NK-92 (cell line): ENCODE measurements at regions not wholly inside any gene's neighbourhood (a gene's known extent, or its start where the extent isn't known, plus 50 kb on each side); places are given as distances from the start of the nearest gene placed in this dataset.
"Not testable (repeated sequence)": the region's sequence is repeated elsewhere in the genome, so short reads cannot be mapped to it uniquely, and the experiment has no call there.

ENCODE experiments used
- DNase-seq: peaks from one replicate; lab custom pipeline; 2025; ENCODE audit not compliant: unreplicated experiment; lab: John Stamatoyannopoulos, UW

DNA sequence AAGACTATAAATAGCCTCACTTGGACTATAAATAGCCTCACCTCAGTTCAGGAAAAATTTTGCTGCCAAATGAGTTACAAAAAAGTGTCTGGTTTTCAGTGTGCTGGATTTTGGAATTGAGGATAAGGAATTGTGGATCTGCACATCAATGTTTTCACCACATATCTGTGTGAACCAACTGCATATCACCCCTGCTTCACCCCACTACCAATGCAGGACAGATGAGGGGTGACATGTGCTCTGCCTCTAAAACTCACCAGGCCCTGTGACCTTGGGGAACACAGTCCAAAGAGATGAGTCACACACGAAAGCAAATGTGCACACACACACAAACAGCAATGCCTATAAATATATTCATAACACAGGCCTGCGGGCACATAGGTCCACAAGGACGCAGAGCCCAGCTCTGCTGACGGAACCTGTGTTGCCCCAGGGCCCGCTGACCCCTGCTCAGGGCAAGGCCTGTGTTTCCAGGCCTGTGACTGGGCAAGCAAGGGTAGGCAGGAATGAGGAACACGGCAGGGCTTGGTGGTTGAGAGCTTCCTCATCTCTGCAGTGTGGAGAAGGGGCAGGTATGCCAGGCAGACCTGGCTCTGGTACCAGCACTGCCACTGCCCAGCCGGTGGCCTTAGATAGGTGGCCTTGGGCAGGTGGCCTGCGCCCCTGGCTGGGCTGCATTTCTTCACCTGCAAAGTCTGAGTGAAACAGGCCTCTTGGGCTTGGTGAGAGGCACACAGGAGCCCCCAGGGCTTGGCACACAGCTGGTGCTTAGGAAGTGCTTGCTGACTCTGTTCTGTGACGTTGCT is 82.4 kb downstream of the ARL6IP4 start:
- no peak for DNase-seq

DNA sequence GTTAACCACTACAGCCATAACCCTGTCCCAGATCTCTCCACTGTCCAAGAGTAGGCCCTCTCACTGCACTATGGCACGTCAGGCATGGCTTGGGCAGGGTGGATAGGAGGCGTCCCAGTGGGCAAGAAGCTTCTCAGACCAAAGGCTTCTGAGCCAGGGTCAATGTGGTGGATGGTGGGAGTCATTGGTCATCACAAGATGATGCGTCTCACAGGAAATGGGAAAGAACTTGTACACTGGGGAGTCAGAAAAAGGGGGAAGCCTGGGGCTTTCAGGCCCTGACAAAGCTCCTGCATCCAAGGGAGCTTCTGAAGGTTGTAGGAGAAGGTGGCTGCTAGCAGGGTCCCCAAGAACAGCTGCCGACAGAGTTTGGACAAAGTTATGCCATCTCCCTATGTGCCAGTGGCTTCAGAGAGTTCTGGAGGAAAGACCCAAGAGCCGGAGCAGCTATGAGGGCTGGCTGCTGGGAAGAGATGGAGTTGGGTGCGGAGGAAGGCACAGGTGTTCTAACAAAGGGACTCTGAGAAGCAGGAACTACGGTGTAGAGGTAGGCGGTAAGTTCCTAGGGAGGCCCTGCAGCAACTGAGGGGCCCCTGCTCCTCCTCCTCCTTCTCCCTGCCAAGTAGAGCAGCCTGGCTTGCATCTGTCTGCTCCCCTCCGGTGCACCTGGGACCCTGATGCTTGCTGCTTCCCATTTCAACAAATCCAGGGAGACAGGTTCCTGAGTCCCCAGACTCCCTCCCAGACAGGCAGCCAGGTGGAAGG is 81.1 kb downstream of the ARL6IP4 start:
- DNase-seq = no peak

DNA sequence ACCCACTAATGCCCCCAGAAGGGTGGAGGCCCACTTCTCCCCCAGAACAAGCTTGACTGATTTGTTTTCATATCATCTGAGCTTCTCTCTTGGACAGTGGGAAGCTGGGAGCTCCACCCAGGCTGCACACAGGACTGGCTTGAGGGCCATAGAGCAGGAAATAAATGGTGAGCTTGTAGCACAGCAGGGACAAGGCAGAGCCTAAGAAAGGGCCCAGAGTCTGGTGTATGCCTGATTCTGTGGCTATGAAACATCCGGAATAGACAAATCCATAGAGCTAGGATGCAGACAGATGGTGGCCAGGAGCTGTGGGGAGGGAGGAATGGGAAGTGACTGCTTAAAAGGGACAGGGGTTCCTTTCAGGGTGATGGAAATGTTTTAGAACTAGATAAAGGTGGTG is 79.0 kb downstream of the ARL6IP4 start:
- DNase-seq = no peak

DNA sequence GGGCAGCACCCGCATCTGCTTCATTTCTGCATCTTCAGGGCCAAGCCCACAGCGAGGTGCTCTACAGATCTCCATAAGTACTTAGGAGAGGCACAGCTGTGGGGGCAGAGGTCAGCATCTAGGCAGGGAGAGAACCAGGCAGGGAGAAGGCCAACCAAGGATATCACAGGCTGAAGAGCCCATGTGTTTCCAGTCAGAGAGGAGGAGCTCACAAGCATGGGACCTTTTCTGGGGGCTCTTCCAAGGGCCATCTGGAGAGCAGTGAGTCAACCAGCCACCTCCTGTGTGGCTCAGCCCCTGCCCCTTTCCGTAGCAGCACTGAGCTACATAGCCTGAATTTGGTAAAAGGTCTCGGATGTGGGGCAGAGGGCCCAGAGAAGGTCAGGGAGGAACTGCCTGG is 78.5 kb downstream of the ARL6IP4 start:
- no peak for DNase-seq

DNA sequence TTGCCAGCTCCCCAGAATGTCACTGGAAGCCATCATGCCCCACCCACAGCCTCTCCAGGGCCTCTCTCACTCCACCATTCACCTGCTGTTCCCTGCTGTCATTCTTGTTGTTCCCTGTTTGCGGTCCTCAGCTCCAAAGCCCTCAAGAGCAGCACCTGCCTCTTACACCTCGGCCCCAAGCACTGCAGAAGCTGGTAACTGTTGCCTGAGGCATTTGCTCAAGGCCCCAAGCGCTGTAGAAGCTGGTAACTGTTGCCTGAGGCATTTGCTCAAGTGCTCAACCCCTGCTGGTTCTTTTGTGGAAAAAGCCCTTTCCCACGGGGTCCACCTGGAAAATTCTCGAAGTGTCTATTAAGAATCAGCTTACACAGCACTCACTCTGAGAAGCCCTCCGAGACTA is 78.0 kb downstream of the ARL6IP4 start:
- DNase-seq = no peak

DNA sequence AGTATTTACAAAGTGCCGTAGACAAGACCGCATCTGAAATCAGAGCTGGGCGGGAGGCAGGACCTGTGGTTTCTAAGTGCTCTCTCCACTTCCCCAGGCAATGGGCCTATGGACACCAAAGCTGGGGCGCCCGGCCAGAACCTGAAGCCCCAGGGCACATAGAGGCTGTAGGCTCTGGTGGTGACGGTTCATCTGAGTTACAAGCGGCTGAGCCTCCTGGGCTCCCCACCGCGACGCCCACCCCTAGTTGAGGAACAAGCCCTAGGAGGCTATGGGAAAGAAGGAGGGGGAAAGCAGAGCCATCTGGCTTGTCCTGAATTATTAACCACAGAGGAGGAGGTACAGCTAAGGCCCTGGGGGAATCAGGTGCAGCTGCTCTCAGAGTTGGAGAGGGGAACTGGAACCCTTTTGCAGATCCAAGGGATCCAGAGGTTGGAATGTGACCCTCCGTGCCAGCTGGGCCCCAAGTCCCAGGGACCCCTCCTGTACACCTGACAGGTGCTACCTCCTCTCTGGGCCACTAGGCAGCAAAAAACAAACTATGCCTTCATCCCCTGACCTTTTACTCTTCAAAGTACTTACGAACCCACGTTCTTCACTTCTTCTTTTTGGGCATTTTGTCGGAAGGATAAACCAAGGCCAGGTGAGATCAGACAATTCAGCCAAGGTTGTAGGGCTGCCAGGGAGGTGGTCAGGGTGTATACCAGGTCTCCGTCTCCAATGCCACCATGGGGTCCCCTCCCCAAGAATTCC is 77.2 kb downstream of the ARL6IP4 start:
- no peak for DNase-seq

DNA sequence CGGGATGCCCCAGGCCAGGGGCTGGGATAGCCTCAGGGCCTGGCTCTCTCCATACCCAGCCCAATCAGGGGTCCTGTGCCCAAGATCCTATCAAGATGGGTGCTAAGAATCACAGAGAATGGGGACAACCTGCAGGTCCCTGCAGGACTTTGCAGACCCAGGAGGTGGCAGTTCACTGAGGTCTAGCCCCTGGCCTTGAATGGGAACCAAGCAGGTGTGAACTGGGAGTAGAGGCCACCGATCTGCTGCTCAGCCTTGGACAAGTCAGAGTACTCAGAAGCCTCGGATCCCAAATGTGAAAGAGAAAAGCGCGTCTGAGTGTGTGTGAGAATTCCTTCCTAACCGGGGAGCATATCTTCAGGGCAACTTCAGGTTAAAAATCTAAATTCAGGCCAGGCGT is 76.2 kb downstream of the ARL6IP4 start:
- DNase-seq = no peak

DNA sequence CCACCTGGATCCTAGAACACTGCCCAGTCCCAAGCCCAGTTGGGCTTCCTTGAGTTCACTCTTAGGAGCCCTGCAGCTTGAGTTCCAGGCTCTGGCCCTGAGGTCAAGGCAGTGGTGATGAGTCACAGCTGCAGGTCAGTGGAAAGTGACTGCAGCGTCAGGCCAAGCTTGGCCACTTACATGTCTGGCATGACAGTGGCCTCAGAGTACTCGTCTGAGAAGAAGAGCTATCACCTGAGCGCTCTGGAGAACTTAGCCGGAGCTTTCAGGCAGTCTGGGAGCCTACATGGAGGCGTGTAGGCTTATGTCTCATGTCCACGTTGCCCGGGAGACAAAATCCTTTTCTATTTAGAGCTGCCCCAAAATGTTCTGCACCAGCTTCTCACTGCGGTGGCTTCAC is 75.6 kb downstream of the ARL6IP4 start:
- DNase-seq = no peak

DNA sequence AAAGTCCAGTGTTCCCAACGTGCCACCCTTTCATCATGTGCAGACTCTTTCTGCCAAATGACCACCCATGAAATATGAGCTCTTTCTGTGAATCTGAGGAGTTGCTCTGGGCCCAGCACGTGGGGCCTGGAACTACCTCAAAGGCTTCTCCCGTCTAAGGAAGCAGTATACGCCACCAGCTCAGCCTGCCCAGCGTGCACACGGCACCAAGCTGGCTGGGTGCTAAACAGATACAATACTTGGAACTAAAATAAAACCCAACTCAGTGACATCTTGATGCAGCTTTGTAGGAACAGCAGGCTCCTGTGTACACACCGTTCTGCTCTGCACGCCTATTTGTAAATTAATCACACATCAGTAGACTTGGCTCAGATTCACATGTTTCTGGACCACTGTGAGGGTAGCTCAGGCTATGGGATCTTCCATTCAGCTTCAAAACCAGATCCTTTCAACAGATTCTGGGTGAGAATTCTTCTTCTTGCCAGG is 74.8 kb downstream of the ARL6IP4 start:
- no peak for DNase-seq

DNA sequence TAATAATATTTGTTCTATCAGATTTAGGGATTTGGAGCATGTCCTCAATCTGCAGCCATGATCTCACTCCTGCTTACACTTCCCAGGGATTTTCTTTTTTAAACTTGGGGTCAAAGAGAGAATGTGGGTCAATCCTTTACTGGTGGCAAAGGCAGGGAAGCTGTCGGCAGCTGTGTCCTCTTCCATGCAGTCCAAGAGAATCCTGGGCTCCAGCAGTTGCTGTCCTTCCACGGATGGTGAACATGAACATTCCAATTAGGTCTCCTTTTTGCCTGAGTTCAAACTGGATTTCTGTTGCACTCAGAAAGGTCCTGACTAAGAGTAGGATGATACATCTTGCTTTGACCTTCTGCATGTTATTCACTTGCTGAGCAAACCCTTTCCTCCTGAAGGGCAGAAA is 73.9 kb downstream of the ARL6IP4 start:
- no peak for DNase-seq

DNA sequence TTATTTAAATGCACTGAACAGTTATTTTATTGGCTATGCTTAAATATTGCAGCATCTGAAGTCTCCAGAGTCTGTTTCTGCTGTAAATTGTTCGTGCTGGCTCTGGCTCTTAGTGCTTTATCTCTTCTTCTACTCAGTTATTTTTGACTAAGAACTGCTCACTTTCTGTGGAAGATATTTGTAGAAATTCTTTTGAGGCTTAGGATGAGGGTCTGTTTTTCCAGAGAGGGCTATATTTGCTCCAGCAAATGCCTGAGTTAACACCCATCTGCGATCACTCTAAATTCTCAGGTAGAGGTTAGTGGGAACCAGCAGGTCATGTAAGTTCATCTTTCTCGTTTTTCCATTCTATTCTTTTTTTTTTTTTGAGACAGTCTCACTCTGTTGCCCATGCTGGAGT is 71.1 kb downstream of the ARL6IP4 start:
- DNase-seq = no peak

DNA sequence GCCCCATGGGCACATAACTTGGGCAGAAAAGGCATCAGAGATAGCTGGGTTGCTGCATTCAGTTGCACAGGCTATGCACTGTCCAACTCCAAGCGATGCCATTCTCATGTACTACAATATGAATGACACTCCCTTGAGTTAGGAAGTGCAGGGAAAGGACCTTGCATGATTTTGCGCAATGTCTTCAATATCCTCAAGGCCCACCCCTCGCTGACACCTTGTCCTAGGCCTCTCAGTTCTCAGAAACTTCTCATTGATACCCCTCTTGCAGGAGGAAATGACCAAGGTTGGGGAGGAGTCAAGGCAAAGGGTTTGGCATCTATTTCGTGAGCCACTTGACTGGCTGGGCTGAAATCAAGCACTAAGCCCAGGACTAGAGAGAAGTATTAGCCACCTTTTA is 70.4 kb downstream of the ARL6IP4 start:
- no peak for DNase-seq

DNA sequence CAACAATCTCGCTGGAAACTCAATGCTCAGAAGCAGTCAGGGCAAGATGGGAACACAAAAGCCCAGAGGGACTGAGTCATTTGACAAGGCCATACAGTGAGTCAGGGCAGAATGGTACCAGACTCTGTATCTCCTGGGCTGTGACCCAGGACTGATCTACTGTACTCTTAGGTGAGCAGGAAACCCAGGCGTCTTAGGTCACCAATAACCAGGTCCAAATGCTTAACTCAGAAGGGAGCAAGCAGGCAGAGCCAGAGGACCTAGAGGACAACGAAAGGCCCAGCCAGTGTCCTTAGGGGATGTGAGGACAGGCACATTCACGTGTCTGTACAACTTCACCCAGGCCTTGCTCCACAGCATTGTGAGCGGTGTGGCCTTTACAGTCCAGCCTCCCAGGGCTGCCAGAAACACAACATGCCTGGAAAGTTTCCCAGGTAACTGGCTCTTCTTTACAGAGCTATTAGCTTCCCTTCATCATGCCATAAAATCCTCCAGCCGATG is 69.9 kb downstream of the ARL6IP4 start:
- DNase-seq = no peak

DNA sequence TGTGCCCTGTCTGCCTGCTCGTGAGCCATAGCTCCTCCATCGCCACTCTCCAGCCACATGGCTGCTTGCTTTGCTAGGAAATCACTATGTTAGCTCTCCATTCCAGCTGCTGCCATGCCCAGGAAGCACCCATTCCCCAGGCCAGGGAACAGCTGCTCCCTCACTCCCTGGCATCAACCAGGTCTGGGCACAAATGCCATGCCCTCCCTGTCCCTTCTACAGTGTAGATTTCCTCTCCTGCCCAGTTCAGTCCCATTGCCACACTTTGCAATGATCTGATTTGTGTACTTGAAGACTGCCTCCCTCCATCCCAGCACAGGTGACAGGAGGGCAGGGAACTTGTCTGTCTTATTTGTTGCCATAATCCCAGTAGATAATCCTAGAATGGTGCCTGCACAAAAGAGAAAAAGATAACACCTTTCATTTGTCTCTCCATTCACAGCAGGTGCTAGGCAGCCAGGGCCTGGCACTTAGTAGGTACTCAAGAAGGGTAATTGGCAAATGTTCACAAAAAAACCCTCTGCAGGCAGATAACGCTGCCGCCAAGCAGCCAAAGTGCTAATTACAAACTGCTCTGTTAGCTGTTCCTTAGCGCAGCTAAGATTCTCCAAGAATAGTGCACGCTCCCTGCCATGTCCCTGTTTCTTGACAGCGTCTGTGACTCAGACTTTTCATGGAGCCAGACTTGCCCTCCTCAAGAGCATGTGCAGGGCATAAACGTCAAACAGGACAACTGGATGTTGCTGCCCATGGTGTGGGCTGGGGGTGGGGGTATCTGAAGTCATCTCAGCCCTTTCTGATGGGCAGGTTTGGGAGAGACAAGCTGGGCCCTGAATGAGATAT is 69.1 kb downstream of the ARL6IP4 start:
- no peak for DNase-seq

DNA sequence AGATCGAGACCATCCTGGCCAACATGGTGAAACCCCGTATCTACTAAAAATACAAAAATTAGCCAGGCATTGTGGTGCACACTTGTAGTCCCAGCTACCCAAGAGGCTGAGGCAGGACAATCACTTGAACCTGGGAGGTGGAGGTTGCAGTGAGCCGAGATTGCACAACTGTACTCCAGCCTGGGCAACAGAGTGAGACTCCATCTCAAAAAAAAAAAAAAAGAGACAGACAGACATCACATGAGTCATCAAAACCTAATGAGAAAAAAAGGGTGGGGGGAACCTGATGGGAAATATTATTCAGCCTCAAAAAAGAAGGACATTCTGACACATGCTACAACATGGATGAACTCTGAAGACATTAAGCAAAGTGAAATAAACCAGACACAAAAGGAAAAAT is 67.4 kb downstream of the ARL6IP4 start:
- DNase-seq = not testable (repeated sequence)

DNA sequence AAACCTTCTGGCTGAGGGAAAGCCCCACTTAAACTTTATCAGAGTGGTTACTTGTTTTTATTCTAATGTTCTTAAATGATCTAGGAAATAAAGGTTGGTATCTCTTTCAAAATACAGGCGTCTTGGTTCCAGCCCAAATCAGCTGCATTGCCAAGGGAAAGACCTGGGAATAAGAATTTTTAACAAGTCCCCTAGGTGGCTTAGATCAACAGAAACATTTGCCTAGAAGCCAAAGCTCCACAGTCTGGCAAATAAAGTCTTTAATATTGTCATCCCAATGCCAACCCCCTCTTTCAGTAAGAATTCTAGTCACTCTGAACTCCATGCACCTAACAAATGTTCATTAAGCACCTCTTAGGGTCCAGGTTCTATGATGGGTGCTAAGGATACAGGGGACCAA is 66.8 kb downstream of the ARL6IP4 start:
- DNase-seq = no peak

DNA sequence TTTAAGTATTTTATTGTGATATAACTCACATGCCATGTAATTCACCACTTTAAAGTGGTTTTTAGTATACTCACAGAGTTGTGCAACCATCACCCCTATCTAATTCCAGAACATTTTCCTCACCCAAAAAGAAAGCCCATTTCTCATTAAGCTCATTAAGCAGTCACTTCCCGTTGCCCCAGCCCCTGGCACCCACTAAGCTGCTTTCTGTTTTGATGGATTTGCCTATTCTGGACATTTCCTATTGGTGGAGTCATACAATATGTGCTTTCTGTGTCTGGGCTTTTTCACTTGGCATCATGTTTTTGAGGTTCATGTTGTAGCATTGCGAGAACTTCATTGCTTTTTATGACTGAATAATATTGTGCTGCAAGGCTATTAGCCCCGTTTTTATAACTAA is 66.0 kb downstream of the ARL6IP4 start:
- DNase-seq = no peak

DNA sequence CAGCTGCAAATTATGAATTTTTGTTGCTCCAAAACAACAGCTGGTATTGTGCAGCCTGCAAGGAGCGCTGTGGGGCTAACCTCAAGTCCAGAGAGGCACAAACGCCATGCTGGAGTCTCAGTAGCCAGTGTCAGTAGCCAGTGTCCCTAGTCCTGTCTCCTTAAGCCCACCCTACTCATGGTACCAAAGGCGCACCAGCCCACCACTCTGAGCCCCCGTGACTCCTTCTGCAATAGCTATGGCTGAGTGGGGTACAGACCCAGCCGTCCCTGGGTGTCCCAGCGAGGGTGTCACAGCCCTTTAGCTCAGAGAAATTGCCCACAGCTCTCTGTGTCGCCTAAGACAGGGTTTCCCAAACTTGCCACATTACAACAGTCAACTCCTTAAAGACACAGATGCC is 65.2 kb downstream of the ARL6IP4 start:
- no peak for DNase-seq

DNA sequence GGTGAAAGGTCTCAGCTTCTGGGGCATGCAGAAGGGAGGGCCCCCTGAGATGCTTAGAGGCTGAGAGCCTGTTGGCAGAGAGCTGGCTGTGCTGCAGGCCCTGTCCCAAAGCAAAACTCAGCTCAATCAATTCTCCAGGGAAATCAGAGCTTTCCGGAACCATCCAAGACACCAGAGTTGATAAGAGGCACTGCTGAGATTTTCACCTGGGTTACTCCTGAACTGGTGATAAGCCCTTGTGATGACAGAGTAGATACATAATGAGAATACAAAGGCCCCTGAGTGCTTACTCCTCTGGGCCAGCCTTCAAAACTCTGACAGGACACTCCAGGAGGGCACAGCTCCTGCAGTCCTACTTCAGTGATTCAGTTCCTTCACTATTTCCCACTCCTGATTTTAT is 63.9 kb downstream of the ARL6IP4 start:
- DNase-seq = no peak

DNA sequence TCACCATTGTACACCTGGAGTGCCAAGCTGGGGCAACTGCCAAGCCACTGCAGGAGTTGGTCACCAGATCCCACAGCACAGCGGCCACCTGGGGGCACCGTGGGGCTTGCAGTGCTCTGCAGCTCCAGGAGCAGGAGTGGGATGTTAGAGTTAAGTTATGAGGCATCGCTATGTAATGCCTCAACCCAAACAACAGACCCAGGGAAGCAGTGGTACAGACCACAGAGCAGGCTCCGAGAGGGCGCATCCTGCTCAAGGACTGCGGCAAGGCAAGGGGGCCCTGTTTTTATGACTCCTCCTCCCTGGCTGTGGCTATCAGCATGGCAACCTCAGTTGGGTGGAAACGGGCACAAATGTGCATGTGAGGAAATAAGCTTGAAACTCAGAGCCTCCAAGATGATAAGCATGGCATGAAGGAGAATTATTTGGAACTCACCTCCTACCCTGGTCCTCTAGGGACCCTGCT is 63.1 kb downstream of the ARL6IP4 start:
- DNase-seq = no peak

DNA sequence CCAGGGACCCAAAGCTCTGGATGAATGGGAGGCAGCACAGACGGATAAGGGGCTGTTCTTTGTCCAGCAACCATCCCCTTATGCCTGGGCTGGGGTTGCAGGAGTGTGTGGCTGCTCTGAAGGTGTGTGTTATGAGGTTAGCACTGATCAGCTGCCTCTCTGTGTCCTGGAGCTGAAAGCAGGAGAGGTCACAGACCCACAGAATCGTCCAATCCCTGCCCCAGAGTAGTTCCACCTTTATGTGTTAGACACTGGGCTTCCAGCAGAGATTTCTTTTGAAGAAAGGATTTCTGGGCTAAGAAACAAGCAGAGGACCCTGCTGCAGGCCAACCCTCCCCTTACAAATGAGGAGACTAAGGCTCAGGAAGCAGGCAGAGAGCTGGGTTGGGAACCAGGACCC is 62.4 kb downstream of the ARL6IP4 start:
- DNase-seq = no peak
